HTR-8/SVneo (cell line): ENCODE measurements at regions not wholly inside any gene's neighbourhood (a gene's known extent, or its start where the extent isn't known, plus 50 kb on each side); places are given as distances from the start of the nearest gene placed in this dataset.

Experiments
- DNase-seq: peaks from one replicate; pipeline ENCODE4 v3.0.0; 2011; ENCODE audit warnings: low spot score, mixed read lengths; ENCODE audit not compliant: insufficient read length
- FAIRE-seq: peaks from 2 replicates; lab custom pipeline; 2011; peaks lifted over from hg19 to GRCh38; lab: Jason Lieb, UNC

GRCh38 chrX:39725928-39726619 lies 371.7 kb downstream of the BCOR start:
- FAIRE-seq (peak; percentile 92), DNase-seq (peak; percentile 60)

GRCh38 chrX:39726771-39727170 lies 371.0 kb downstream of the BCOR start:
- FAIRE-seq (no peak), DNase-seq (peak; percentile 38)

GRCh38 chrX:39728025-39728424 lies 369.7 kb downstream of the BCOR start:
- FAIRE-seq: no peak
- DNase-seq: no peak

- no peak for DNase-seq
Measured at GRCh38 chrX:39728852-39729598, 368.7 kb downstream of the BCOR start.

GRCh38 chrX:39729981-39730661 lies 367.6 kb downstream of the BCOR start:
- DNase-seq: no peak
- no peak for FAIRE-seq

More at GRCh38 chrX:39728852-39729598, 368.7 kb downstream of the BCOR start:
- FAIRE-seq: no peak

GRCh38 chrX:39730662-39731329 lies 367.0 kb downstream of the BCOR start:
- FAIRE-seq (peak; percentile 65), DNase-seq (peak; percentile 56)

GRCh38 chrX:39731330-39731667 lies 366.5 kb downstream of the BCOR start:
- FAIRE-seq: no peak
- no peak for DNase-seq

- FAIRE-seq (no peak), DNase-seq (no peak)
Measured at GRCh38 chrX:39731735-39732134, 366.0 kb downstream of the BCOR start.

GRCh38 chrX:39733745-39734144 lies 364.0 kb downstream of the BCOR start:
- no peak for DNase-seq
- no peak for FAIRE-seq

- no peak for DNase-seq
- FAIRE-seq: no peak
Measured at GRCh38 chrX:39734174-39734776, 363.5 kb downstream of the BCOR start.

GRCh38 chrX:39736216-39737211 lies 361.2 kb downstream of the BCOR start:
- no peak for DNase-seq
- no peak for FAIRE-seq

GRCh38 chrX:39739585-39739984 lies 358.2 kb downstream of the BCOR start:
- DNase-seq: no peak
- no peak for FAIRE-seq

GRCh38 chrX:39740078-39740477 lies 357.7 kb downstream of the BCOR start:
- FAIRE-seq (no peak), DNase-seq (no peak)

GRCh38 chrX:39741904-39742303 lies 355.9 kb downstream of the BCOR start:
- no peak for DNase-seq
- no peak for FAIRE-seq

- FAIRE-seq (no peak), DNase-seq (no peak)
Measured at GRCh38 chrX:39745818-39746217, 351.9 kb downstream of the BCOR start.

- FAIRE-seq (no peak), DNase-seq (no peak)
Measured at GRCh38 chrX:39749135-39749534, 348.6 kb downstream of the BCOR start.

GRCh38 chrX:39749728-39750127 lies 348.0 kb downstream of the BCOR start:
- no peak for FAIRE-seq

GRCh38 chrX:39750256-39750790 lies 347.4 kb downstream of the BCOR start:
- FAIRE-seq (no peak), DNase-seq (no peak)

More at GRCh38 chrX:39749728-39750127, 348.0 kb downstream of the BCOR start:
- DNase-seq: no peak

GRCh38 chrX:39750848-39751247 lies 346.9 kb downstream of the BCOR start:
- FAIRE-seq (no peak), DNase-seq (no peak)
